Nephron progenitor cell (in vitro differentiated cells): ENCODE measurements at regions not wholly inside any gene's neighbourhood (a gene's known extent, or its start where the extent isn't known, plus 50 kb on each side); places are given as distances from the start of the nearest gene placed in this dataset.

Experiments
- DNase-seq: peaks from one replicate; pipeline ENCODE4 v3.0.0; 2021
- H3K27ac Mint-ChIP-seq: 2 replicates; pipeline ENCODE4 v1.8.0; 2021; ENCODE audit warnings: mild to moderate bottlenecking, moderate library complexity, mixed read lengths
- H3K27me3 Mint-ChIP-seq: 2 replicates; pipeline ENCODE4 v1.8.0; 2021; ENCODE audit warnings: mild to moderate bottlenecking, low read depth, mixed read lengths; ENCODE audit not compliant: poor library complexity
- H3K36me3 Mint-ChIP-seq: 2 replicates; pipeline ENCODE4 v1.8.0; 2021; ENCODE audit warnings: low read depth, mixed read lengths
- H3K4me1 Mint-ChIP-seq: 2 replicates; pipeline ENCODE4 v1.8.0; 2021; ENCODE audit warnings: mixed read lengths
- H3K4me3 Mint-ChIP-seq: 2 replicates; pipeline ENCODE4 v1.8.0; 2021; ENCODE audit warnings: mild to moderate bottlenecking, moderate library complexity, mixed read lengths
- H3K9me3 Mint-ChIP-seq: 2 replicates; pipeline ENCODE4 v1.8.0; 2021; ENCODE audit warnings: mild to moderate bottlenecking, moderate library complexity, mixed read lengths
- TF ChIP-seq, protein P1 (sequence below): fragments of 200-600 bp; sonication (generic); IDR thresholded peaks from 2 replicates; pipeline ENCODE4 v1.5.0; 2021; ENCODE audit warnings: antibody characterized with exemption

DNA sequence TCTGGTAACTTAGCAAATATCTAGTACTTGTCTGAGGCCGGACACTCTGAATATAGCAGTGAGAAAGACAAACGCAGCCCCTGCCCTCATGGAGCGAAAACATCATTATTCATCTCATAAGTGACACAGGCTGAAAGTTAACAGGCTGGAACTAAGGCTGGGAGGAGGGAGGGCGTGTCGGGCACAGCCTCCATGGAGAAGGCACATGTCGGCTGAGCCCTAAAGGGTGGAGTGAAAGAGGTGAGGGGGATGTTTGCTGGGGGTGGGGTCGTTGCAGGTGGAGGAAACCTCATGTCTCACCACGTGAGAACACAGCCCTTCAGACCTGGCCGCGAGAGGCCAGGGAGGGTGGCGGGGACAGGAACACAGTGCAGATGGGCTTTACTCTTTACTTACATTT lies 108.8 kb upstream of the FOXC1 start:
- no peak overlapping the region for H3K4me3 Mint-ChIP-seq
- peaks cover 9% of the 10 kb centered on the region for H3K27me3 Mint-ChIP-seq
- no peak for DNase-seq
- peaks cover 5% of the 10 kb centered on the region for H3K36me3 Mint-ChIP-seq
- peaks cover 8% of the 10 kb centered on the region for H3K9me3 Mint-ChIP-seq
- TF ChIP-seq, protein P1, sequence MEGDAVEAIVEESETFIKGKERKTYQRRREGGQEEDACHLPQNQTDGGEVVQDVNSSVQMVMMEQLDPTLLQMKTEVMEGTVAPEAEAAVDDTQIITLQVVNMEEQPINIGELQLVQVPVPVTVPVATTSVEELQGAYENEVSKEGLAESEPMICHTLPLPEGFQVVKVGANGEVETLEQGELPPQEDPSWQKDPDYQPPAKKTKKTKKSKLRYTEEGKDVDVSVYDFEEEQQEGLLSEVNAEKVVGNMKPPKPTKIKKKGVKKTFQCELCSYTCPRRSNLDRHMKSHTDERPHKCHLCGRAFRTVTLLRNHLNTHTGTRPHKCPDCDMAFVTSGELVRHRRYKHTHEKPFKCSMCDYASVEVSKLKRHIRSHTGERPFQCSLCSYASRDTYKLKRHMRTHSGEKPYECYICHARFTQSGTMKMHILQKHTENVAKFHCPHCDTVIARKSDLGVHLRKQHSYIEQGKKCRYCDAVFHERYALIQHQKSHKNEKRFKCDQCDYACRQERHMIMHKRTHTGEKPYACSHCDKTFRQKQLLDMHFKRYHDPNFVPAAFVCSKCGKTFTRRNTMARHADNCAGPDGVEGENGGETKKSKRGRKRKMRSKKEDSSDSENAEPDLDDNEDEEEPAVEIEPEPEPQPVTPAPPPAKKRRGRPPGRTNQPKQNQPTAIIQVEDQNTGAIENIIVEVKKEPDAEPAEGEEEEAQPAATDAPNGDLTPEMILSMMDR: no peak
- H3K4me1 Mint-ChIP-seq: peaks cover 34% of the 10 kb centered on the region
- peak overlapping the region; percentile 39 for H3K27ac Mint-ChIP-seq

DNA sequence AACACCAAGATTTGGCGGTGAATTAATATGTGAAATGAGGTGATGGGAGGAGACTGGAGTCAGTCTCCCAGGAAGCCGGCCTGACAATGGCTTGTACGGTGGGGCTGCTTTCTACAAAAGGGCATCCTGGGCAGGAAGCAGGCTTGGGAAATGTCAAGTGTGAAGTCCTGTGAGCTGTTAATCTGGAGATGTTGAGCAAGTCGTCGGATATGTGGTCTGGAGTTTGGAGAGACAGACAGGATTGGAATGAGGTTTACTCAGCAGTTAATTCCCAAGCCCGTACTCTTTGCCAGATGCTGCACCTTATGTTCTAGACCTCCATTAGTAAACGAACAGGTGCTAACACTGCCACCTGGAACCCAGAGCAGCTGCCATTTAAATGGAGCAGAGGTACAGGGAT lies 107.7 kb upstream of the FOXC1 start:
- TF ChIP-seq, protein P1: no peak
- DNase-seq: no peak
- Mint-ChIP-seq H3K4me3 (no peak overlapping the region), H3K36me3 (no peaks in the 10 kb centered on the region), H3K27me3 (peaks cover 9% of the 10 kb centered on the region), H3K27ac (no peak overlapping the region), H3K4me1 (peaks cover 34% of the 10 kb centered on the region), H3K9me3 (no peaks in the 10 kb centered on the region)

DNA sequence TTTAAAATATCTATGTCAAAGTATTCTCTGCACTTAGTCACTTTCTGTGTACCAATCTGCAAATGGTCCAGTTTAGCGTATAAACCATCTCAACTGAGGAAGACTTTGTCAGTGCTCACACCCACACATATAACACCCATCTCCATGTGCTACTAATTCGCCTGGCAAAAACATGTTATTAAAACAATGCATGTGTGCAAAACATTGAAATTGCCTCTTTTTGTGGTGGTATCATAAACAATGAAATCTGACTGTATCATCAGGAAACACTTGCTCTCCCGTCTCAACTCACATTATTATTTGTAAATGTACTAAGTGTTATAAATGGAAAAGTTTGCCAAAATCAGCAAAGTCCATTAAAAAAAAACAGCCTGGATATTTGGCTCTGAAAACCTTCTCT lies 105.9 kb upstream of the FOXC1 start:
- Mint-ChIP-seq H3K36me3 (no peaks in the 10 kb centered on the region), H3K27me3 (peaks cover 9% of the 10 kb centered on the region), H3K4me3 (no peak overlapping the region), H3K9me3 (no peaks in the 10 kb centered on the region), H3K27ac (no peak overlapping the region), H3K4me1 (peaks cover 20% of the 10 kb centered on the region)
- no peak for DNase-seq
- TF ChIP-seq, protein P1: no peak

DNA sequence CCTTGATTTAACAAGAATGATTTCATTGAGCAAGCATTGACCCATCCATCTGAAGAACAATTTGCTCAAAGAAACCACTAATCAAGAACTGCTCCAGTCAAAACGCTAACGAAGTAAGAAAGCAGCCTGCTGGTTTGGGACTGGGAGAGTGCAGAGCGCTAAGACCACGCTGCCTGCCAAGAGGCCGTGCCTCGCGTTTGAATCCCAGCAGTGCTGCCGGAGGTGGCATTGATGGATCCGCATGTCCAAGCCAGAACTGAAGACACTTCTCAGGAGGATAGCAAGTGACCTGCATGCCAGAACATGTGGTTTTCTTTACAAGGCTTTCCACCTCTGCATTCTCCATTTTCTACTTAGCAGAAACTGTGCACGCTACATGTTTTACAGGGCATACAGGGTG lies 105.2 kb upstream of the FOXC1 start:
- DNase-seq: no peak
- TF ChIP-seq, protein P1: no peak
- H3K36me3 Mint-ChIP-seq: no peaks in the 10 kb centered on the region
- no peak overlapping the region for H3K27ac Mint-ChIP-seq
- H3K27me3 Mint-ChIP-seq: peaks cover 11% of the 10 kb centered on the region
- H3K4me1 Mint-ChIP-seq: peaks cover 20% of the 10 kb centered on the region
- H3K9me3 Mint-ChIP-seq: peaks cover 3% of the 10 kb centered on the region
- no peak overlapping the region for H3K4me3 Mint-ChIP-seq

DNA sequence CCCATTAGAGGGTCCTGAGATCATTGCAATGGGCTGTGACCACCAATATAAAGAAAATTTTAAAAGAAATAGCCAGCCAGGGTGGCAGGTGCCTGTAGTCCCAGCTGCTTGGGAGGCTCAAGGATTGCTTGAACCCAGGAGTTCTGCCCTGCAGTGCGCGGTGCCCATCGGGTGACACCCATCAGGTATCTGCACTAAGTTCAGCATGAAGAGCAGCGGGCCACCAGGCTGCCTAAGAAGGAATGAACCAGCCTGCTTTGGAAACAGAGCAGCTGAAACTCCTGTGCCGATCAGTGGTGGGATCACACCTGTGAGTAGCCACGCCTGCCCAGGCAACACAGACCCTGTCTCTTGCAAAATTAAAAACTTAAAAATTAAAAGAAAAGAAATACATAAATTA lies 102.5 kb upstream of the FOXC1 start:
- Mint-ChIP-seq H3K27me3 (peaks cover 10% of the 10 kb centered on the region), H3K4me1 (peaks cover 2% of the 10 kb centered on the region), H3K27ac (no peak overlapping the region), H3K4me3 (no peak overlapping the region), H3K36me3 (no peaks in the 10 kb centered on the region), H3K9me3 (peaks cover 8% of the 10 kb centered on the region)
- TF ChIP-seq, protein P1: no peak
- no peak for DNase-seq

DNA sequence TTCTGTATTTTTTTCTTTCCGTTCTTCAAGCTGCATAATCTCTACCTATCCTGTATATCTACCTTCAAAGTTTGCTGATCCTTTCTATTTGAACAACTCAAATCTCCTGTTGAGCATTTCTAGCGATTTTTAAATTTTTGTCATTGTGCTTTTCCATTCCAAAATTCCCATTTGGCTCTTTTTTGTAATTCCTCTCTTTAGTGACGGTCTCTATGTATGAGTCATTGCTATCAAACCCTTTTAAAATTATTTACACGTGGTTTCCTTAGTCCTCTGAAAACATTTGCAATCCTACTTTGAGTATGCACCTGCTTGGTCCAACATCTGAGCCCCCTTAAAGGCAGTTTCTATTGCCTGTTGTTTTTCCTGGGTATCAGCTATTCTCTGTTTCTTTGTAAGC lies 100.5 kb upstream of the FOXC1 start:
- Mint-ChIP-seq H3K36me3 (no peaks in the 10 kb centered on the region), H3K4me1 (peaks cover 22% of the 10 kb centered on the region), H3K27ac (no peak overlapping the region), H3K27me3 (peaks cover 10% of the 10 kb centered on the region), H3K9me3 (peaks cover 8% of the 10 kb centered on the region), H3K4me3 (no peak overlapping the region)
- no peak for DNase-seq
- TF ChIP-seq, protein P1: no peak
